Parathyroid adenoma (tissue), 2 donors: ENCODE measurements at regions not wholly inside any gene's neighbourhood (a gene's known extent, or its start where the extent isn't known, plus 50 kb on each side); places are given as distances from the start of the nearest gene placed in this dataset.
"Not testable (repeated sequence)": the region's sequence is repeated elsewhere in the genome, so short reads cannot be mapped to it uniquely, and the experiment has no call there.

ENCODE experiments used
- H2AFZ ChIP-seq: fragments of 300-600 bp; sonication (generic); one replicate; pipeline ENCODE4 v1.7.0; 2017; ENCODE audit warnings: antibody characterized with exemption, mild to moderate bottlenecking
- H3K27ac ChIP-seq: fragments of 300-600 bp; sonication (generic); one replicate; pipeline ENCODE4 v1.7.0; 2017
- H3K27me3 ChIP-seq: fragments of 300-600 bp; sonication (generic); one replicate; pipeline ENCODE4 v1.7.0; 2017; ENCODE audit warnings: low read length; ENCODE audit not compliant: control insufficient read depth, insufficient read depth
- H3K36me3 ChIP-seq: fragments of 300-600 bp; sonication (generic); one replicate; pipeline ENCODE4 v1.7.0; 2017; ENCODE audit warnings: low read length; ENCODE audit not compliant: control insufficient read depth, insufficient read depth
- H3K4me1 ChIP-seq: fragments of 300-600 bp; sonication (generic); one replicate; pipeline ENCODE4 v1.7.0; 2017; ENCODE audit warnings: control low read depth
- H3K4me2 ChIP-seq: fragments of 300-600 bp; sonication (generic); one replicate; pipeline ENCODE4 v1.7.0; 2017; ENCODE audit warnings: low read length
- H3K4me3 ChIP-seq: fragments of 300-600 bp; sonication (generic); one replicate; pipeline ENCODE4 v1.7.0; 2017; ENCODE audit warnings: low read depth, low read length
- H3K79me2 ChIP-seq: fragments of 300-600 bp; sonication (generic); one replicate; pipeline ENCODE4 v1.7.0; 2017; ENCODE audit warnings: control low read depth
- H3K9ac ChIP-seq: fragments of 300-600 bp; sonication (generic); one replicate; pipeline ENCODE4 v1.7.0; 2017; ENCODE audit warnings: mild to moderate bottlenecking
- H3K9me3 ChIP-seq: fragments of 300-600 bp; sonication (generic); one replicate; pipeline ENCODE4 v1.7.0; 2017; ENCODE audit warnings: low read length; ENCODE audit not compliant: control insufficient read depth
- CTCF ChIP-seq: fragments of 300-600 bp; sonication (generic); IDR thresholded peaks from one replicate; pipeline ENCODE4 v1.7.0; 2017; ENCODE audit warnings: antibody characterized with exemption, mild to moderate bottlenecking
- donor health status: primary hyperparathyroidism.

- Histone ChIP-seq H2AFZ (peak overlapping the region; percentile 18), H3K27me3 (no peaks in the 10 kb centered on the region), H3K79me2 (no peaks in the 10 kb centered on the region), H3K36me3 (no peaks in the 10 kb centered on the region), H3K9ac (no peak overlapping the region), H3K9me3 (no peaks in the 10 kb centered on the region), H3K4me3 (no peak overlapping the region), H3K4me2 (no peak overlapping the region), H3K4me1 (peaks cover 15% of the 10 kb centered on the region), H3K27ac (peak overlapping the region; percentile 21)
- no peak for TF ChIP-seq CTCF
These were observed 286.0 kb downstream of the TSN start for GRCh38 chr2:122041455-122041854.

GRCh38 chr2:122051659-122052058, 296.2 kb downstream of the TSN start:
- not testable (repeated sequence) for H3K4me1 ChIP-seq, H3K4me2 ChIP-seq, H3K27ac ChIP-seq, H3K36me3 ChIP-seq, H3K79me2 ChIP-seq, H2AFZ ChIP-seq, H3K9me3 ChIP-seq, H3K9ac ChIP-seq, H3K4me3 ChIP-seq, H3K27me3 ChIP-seq

GRCh38 chr2:122055521-122055931, 300.1 kb downstream of the TSN start:
- H3K9me3 ChIP-seq, result no peaks in the 10 kb centered on the region
- H3K4me3 ChIP-seq, result no peak overlapping the region
- H3K4me2 ChIP-seq, result no peak overlapping the region
- no peaks in the 10 kb centered on the region for H3K27me3 ChIP-seq
- no peaks in the 10 kb centered on the region for H3K36me3 ChIP-seq
- H3K79me2 ChIP-seq, result no peaks in the 10 kb centered on the region
- H3K27ac ChIP-seq, result no peak overlapping the region
- no peak overlapping the region for H2AFZ ChIP-seq
- no peak for TF ChIP-seq CTCF
- no peak overlapping the region for H3K9ac ChIP-seq
- no peaks in the 10 kb centered on the region for H3K4me1 ChIP-seq

GRCh38 chr2:122056853-122057252, 301.4 kb downstream of the TSN start:
- TF ChIP-seq CTCF, result no peak
- Histone ChIP-seq H3K27ac (no peak overlapping the region), H2AFZ (no peak overlapping the region), H3K27me3 (no peaks in the 10 kb centered on the region), H3K36me3 (no peaks in the 10 kb centered on the region), H3K4me2 (no peak overlapping the region), H3K4me3 (no peak overlapping the region), H3K4me1 (no peaks in the 10 kb centered on the region), H3K9ac (no peak overlapping the region), H3K9me3 (no peaks in the 10 kb centered on the region), H3K79me2 (no peaks in the 10 kb centered on the region)

- Histone ChIP-seq H3K9ac (no peak overlapping the region), H3K79me2 (no peaks in the 10 kb centered on the region), H3K4me2 (no peak overlapping the region), H3K9me3 (no peaks in the 10 kb centered on the region), H3K27ac (no peak overlapping the region), H3K4me1 (no peaks in the 10 kb centered on the region), H3K36me3 (no peaks in the 10 kb centered on the region), H3K4me3 (no peak overlapping the region), H3K27me3 (no peaks in the 10 kb centered on the region), H2AFZ (no peak overlapping the region)
- TF ChIP-seq CTCF, result no peak
These were observed 305.8 kb downstream of the TSN start for GRCh38 chr2:122061206-122061605.
